GM19328 (cell line): ENCODE measurements at regions not wholly inside any gene's neighbourhood (a gene's known extent, or its start where the extent isn't known, plus 50 kb on each side); places are given as distances from the start of the nearest gene placed in this dataset.

Source experiments
- ATAC-seq: cut with Tn5 transposase; IDR thresholded peaks from one replicate; pipeline ENCODE4 v1.9.1; 2021; ENCODE audit warnings: mild to moderate bottlenecking, moderate library complexity; ENCODE audit not compliant: unreplicated experiment

DNA sequence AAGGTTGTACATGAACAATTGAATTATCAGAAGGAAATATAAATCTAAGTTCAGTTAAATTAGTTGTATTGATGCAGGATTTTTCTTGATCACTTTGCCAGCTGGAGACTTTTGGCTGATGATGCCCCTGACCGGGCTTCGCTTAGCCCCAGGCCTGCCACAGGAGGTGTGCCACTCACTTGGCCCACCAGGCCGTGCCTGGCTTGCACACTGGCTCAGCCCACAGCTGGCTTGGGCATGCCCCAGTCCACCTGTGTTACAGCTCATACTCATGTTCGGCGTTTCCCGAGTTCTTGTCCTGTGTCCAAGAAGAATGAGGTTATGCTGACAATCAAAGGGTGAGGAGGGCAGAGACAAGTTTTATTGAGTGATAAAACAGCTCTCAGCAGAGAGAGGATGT is 773.9 kb upstream of the FANCL start:
- ATAC-seq, result no peak

DNA sequence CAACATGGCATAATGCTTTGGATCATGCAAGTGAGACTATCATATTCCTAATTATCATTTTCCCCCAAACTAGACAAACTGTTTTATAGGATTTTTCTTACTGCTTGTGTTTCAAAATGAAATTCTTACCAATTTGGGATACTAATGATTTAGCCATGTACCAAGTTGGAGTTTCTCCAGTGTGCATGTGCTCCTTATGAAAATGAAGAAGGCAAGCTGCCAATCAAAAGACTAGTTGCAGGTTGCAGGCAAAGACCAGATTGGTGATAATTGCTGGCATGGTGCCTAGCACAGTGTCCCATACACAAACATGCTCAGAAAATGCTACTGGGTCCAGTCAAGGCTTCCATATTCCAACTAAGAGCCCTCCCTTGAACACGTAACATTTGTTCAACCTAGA is 771.8 kb upstream of the FANCL start:
- ATAC-seq, result no peak

DNA sequence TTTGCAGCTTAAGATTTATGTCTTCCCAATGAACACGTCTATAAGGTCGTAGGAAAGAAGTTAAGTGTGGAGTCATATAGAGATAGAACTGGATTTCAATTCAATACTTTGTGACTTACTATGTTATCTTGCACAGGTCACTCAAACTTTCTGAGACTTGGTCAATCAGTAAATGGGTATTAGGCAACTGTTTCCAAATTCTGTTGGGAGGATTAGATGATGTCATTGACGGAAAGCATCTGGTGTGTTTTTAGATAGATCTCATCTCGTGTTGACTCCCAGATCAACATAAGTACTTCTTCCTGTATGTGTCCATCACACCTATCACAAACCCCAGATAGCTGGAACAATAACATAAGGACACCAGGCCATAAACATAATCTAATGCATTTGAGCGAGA is 771.1 kb upstream of the FANCL start:
- ATAC-seq, result no peak

DNA sequence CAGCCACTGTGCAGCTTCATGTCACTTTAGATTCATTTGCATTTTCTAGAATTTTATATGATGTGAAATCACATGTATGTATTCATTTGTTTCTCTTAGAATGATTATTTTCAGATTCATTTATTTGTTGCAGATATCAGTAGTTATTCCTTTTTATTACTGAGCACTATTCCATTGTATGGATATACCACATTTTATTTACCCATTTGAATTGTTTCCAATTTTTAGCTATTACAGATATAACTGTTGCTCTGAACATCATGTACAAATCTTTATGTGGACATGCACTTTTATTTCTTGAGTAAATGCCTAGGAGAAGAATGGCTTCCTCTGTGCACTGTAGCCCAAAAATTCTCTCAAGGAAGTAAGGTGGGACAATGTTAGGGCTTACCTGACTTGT is 767.8 kb upstream of the FANCL start:
- no peak for ATAC-seq

DNA sequence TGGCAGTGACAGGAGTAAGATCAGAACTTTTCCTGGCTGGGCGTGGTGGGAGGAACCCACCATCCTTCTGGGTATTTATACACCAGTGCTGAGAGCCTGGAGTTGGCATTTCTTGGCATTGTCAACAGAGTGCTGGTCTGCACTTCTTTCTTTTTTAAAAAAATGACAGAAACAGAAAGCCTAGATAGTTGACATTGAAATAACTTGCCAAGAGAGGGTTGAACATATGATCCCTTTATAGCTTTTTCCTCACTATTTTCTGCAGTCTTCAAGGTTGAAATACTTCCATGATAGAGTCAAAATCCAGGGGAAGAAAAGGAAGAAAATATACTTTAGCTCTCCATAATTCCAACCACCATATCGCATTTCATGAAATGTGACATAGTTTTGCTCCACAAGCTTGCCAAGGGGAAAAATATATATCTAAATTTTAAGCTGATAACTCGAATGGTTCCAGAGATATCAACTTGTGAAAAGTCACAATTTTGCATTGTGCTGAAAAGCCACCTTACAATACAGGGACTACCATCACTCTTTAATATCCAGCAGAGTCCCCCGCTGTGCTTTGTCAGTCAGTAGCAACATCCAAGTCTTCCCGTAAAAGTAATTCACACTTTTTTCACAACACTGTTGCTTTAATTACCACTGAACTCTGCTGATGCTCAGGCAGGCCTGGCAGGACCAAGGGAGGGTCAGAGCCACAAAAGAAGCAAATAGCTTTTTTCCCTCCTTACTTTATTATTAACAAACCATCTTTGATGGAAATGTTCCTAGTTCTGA is 764.9 kb upstream of the FANCL start:
- ATAC-seq, result no peak

DNA sequence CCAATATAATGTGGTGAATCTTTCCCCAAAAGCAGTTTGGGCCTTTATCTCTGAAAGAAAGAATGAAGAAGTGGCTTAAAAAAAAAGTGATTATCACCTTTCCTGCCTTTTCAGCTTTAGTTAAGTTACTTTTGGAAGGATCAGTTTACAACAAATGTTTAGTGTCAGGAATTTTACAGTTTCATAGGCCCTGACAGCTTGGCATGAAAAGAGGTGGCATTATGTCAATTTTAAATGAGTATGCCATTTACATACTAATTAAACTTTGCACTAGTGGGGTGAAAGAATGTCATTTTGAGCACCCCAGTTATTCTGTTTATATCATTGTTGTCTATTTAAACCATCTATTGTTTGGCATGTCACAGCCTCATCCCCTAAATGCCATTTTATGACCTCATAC is 763.5 kb upstream of the FANCL start:
- no peak for ATAC-seq

DNA sequence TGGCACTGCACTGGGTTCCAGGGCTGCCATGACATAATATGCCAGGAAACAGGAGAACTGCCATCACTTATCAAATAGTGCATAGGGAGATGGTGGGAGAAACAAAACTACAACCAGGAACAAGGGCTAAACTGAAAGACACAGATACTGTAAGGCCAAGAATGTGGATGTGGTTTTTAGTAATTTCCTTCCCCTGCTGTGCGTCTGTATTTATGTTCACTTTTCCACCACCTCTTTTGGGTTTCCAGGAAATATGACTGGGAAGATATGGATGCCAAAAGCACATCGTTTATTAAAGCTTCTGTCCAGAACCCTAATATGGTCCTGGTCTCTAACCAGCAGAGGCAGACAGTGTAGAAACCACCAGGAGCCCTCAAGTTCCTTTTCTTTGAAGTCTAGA is 759.7 kb upstream of the FANCL start:
- ATAC-seq, result no peak

DNA sequence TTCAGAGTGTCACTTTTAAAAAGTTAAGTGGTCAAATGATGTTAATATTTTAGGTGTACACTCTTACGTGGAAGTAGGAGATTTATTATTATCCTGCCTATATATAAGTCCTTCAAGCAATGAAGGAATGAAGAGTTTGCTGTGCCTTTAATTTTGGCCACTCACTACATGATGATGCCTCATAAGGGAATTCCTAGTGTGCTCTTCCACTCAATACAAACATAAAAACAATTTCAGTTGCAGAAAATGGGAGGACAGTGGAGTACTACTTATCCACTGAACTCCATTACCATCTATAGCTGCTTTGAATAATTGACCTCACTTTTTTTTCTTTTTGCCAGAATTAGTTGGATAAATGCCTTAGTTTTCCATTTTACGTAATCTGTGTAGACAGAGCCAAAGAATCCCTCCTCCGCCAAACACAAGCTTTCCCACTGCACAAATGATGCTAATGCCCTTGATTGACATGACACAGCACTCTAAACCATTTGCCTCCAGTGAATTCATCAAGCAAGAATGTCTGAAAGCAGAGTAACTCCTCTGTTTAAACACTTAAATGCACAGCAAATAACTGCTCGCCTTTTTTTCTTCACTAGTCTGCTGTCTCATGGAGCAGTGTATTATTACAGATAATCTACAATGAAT is 751.1 kb upstream of the FANCL start:
- ATAC-seq, result no peak

DNA sequence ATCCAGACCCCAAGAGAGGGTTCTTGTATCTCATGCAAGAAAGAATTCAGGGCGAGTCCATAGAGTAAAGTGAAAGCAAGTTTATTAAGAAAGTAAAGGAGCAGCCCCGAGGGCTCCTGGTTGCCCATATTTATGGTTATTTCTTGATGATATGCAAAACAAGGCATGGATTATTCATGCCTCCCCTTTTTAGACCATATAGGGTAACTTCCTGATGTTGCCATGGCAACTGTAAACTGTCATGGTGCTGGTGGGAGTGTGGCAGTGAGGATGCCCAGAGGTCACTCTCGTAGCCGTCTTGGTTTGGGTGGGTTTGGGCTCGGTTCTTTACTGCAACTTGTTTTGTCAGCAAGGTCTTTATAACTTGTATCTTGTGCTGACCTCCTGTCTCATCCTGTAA is 750.2 kb upstream of the FANCL start:
- no peak for ATAC-seq

DNA sequence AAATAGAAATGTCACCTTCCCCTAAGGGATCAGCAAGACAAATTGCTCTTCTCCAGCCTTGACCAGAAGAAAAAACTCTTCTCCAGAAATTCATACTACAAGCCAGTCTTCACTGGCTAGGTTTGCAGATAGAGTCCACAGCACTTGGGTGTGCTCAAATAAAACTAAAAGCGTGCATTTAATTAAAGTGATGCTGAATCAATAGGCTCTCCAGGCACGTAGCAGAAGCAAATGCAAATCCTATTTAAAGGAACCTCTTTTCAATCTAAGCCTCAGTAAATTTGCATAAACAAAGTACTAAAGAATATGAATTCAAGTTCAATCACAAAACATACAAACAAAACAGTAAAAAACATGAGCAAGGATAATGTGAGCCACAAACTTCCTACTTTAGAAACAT is 744.4 kb upstream of the FANCL start:
- ATAC-seq, result no peak

DNA sequence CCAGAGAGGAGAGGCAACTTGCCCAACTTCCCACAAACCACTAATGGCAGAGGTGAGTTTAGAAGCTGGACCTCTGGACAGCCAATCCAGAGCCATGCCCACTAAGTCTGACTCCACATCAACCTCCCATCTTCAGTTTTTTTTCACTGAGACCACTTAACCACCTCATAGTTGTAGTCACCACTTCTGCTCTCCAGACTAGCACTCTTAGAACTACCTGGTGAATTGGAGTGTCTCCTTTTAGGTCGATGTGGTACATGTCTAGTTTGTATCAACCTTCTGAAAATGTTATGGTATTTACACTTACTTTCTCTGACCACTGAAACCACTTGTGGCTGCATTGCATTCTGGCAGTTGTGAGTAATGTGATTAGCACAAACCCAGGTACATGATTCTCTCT is 743.6 kb upstream of the FANCL start:
- no peak for ATAC-seq

DNA sequence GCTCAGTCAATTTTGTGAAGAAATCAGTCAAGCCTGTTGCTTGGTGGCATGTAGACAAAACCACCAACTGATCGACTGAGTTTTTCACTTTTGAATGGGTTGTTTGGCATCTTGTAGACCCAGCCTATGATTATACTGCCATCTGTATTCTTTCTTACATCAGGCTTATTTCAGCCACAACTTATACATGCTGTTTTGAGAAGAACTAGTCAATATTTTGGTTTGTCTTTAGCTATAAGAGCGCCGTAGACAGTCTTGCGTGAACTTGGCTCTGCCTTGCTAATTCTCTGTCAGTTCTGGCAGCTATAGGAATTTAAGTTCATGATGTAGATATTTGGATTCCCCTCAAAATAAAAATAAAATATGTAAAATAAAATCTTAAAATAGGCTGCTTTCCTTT is 742.0 kb upstream of the FANCL start:
- no peak for ATAC-seq

DNA sequence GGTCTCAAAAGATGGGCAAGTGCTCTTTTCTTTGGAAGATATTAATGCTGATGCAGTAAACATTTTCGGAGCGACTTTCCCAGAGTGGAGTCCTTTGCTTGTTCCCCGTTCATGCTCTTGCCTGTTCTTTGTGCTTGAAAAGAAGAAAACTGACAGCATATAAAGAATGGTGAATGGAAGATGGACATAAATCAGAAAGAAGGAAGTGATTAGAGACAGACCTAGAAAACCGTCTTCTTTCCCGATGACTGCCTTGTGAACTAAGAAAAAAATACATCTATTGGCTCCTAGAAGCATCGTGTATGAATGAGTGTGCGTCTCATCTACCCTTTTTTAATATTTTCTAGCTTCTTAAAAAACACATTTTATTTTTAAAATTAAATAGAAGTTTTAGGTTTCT is 740.1 kb upstream of the FANCL start:
- no peak for ATAC-seq

DNA sequence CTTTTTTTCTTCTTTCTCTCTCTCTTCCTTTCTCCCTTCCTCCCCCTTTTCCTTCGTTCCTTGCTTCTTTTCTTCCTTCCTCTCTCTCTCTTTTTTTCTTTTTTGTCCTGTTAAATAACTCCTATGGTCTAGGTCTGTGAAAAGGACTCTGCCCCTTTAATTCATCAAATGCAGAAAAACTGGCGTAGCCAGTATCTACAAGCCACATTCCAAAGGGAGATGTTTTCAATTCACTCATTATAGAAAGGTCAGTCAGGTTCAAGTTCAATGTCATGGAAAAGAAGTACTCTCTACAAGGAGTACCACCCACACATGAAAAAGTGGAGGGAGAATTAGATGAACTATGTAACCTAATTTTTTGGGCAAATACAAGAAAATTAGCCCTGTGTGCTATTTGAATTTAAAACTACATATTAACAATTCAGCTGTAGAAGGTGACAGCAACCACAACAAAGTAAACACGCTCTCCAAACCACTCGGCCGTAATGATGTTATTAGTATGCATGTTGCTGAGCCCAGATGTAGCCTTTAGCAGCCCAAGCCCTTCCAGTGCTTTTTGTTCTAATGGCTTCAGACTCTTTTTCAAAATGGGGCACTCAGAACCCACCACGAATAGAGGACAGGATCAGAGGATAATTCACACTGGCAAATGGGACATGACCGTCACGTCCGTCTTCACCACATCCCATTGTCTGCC is 735.4 kb upstream of the FANCL start:
- ATAC-seq, result no peak

DNA sequence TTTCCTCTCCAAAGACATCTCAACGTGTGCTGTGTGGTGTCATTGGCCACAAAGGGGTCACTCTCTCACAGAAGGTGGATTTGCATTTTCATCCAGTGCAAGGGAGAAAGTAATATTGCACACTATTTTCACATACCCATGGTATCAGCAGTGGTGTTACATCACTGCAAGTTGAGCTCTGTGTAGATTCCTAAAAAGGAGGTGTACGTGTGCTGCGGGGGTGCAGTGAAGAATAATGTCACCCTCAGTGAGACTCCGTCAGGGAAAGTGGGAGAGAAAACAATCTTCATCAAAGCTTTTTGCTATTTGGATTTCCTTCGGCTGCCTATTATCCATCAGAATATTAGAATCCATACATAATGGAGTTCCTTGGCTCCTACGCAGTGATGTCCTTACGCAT is 733.8 kb upstream of the FANCL start:
- ATAC-seq, result no peak

DNA sequence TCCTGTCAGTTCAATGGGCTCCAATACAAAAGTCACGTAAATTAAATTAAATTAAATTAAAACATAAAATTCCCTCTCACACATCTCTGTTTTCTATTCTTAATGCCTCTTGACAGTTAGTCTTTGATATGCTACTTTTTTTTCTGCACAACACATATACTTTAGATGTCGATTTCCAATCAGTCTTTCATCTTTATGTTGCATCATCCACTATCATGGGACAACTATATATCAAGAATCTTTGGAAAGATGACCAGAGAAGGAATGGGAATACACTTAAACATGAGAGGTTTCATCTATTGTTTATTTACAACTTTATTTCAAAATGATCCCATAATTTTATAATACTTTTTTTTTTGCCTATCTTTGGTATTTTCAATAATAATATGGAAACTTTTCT is 733.3 kb upstream of the FANCL start:
- ATAC-seq, result no peak

DNA sequence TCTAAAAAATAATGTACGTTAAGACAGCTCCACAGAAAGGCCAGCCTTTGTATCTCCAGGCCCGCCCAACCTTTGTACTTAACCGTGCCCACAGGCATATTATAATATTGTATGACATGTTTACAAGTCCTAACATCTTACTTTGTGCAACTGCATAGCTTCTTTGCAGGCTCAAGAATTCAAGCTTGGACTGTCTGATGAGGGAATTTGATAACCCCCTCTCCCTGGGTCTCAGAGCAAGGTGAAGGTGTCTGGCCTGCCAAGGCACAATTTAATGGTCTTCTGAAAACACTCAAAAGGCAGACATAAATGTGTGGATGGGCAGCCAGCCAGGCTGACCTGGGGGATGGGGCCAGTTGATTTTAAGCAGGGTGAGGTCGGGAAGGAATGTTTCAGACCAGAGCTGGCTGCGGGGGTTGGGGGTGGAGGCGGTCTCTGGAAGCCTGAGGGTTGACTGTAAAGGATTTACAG is 732.7 kb upstream of the FANCL start:
- no peak for ATAC-seq

DNA sequence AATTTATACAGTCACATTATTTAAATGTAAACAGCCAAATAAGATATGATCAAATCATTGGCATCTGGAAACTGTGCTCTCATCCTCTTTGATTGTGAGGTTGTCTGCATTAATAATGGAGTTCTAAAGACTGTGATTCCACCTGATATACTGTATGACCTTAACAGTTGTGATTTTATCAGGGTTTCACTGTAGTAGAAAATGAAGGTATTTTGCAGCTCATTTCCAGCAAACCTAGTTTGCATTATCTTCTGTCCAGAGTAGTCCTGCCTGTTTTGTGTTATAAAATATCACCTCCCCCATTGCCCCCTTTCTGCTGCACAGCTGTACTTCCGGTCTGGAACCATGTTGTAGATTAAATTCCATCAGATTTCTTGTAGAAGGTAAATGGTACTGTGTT is 731.6 kb upstream of the FANCL start:
- ATAC-seq, result no peak

DNA sequence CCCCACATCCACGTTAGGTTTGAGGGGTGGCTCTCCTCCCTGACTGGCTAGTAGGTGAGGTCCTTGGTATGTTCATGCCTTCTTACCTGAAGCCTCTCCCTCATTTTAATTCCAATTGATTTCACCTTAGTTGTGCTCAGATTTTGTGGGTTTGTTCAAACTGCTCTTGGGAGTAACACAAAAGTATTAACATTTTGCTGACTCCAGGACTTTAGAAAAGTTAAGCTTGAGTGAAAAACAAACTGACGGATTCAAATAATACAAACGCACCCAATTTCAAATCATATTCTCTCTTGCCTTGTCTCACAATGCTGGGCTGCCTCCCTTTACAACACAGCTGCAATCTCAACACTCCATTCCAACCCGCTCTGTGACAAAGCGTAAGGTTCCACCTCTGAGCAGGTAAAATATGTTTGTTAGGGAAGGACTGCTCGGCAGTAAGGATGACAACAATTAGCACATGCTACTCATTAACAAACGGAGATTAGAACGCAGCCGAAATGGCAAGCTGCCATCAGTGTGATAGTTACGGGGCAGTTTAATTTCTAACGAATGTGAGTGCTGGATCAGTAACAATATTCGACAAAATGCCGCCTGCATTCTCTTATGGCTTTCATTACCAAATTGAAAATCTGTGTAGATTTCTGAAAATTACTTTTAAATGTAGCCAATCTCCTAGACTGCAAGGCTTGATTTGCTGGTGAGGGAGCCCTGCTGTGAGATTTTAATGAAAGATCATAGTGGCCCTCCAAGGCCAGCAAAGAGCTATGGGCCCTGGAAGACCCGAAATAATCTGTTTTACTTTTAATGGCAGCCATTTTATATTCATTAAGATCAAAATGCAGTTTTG is 730.6 kb upstream of the FANCL start:
- no peak for ATAC-seq

DNA sequence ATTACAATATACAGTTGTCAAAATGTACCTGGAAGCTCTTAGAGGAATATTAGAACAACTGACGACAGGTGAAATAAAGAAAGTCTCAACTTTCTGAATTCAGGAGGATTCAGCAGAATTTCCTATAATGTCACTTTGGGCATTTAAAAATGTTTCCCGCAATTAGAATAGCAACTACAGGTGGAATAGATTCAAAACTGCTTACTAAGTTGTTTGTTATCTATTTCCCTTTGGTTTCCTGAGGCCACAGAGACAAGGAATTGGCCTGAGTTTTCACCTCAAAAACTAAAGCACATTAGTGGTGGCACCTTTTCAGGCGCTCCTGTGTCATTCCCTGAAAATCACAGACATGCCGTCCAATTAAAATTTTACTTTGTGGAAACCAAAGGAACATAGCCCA is 729.2 kb upstream of the FANCL start:
- ATAC-seq, result no peak

DNA sequence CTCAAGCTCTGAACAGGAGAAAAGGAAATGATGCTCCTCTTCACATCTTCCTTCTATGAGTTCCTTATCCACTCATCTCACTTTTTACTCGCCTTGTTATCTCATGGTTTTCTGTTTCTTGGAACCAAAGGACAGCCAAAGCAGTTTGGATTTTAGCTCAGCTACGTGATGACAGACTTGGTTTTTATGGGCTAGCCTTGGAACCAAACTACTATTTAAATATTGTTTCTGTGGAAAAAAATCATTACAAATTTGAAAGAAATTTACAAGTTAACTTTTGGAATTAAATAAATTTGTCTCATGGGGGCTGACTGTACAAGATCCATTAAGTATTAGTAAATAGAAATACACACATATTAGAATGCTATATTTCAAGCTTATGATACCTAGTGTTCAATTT is 727.8 kb upstream of the FANCL start:
- ATAC-seq, result no peak
